RWPE1 (cell line): ENCODE measurements at regions not wholly inside any gene's neighbourhood (a gene's known extent, or its start where the extent isn't known, plus 50 kb on each side); places are given as distances from the start of the nearest gene placed in this dataset.

Experiments
- CTCF ChIA-PET: fragments of 350-600 bp; sonication (Branson Sonifier 250); formaldehyde crosslinking; extraction: SDS; loops from one replicate; lab custom pipeline; 2021; lab: Yijun Ruan, JAX
- POLR2A ChIA-PET: fragments of 400-600 bp; formaldehyde crosslinking; extraction: SDS; loops from one replicate; lab custom pipeline; 2020; ENCODE audit warnings: antibody characterized with exemption; ENCODE audit not compliant: low non-redundant PET; lab: Yijun Ruan, JAX
- DNase-seq: peaks from one replicate; pipeline ENCODE4 v3.0.0; 2012; ENCODE audit warnings: low spot score
- H3K27ac ChIP-seq: fragments of 450-650 bp; 2 replicates; pipeline ENCODE4 v1.5.1; 2017
- TF ChIP-seq, protein P1 (sequence below): fragments of 450-650 bp; conservative IDR thresholded peaks from 2 replicates; pipeline ENCODE4 v1.5.1; 2017; ENCODE audit warnings: low read depth, mild to moderate bottlenecking

DNA sequence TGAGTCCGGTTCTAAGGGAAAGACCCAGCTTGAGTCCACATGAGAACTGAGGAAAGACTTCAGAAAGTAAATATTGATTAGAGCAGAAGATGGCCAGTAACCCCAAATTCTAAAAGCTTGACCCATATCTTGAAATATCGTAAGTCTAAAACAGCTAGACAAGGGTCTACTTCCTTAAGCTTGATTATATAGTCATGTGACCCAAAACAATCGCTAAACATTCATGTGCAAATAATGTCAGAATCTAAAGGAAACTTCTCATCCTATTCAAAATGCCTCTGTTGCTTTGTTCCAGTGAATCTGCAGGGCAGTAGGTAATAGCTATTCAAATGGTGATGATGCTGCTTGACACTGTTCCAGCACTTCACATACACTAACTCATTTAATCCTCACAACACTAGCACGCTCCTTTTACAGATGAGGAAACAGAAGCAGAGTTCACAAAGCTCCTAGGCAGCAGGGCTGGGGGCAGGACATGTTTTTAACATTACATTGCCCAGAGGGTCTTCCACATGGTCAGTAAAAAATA is 52.6 kb downstream of the TCF20 start:
- DNase-seq: no peak
- no peak overlapping the region for H3K27ac ChIP-seq
- CTCF ChIA-PET: interaction anchor here (1.5 kb wide), 1 partner anchor 127 kb away, joined by 6 read pairs; the partner anchor contains the start of gene NDUFA6
- TF ChIP-seq, protein P1, sequence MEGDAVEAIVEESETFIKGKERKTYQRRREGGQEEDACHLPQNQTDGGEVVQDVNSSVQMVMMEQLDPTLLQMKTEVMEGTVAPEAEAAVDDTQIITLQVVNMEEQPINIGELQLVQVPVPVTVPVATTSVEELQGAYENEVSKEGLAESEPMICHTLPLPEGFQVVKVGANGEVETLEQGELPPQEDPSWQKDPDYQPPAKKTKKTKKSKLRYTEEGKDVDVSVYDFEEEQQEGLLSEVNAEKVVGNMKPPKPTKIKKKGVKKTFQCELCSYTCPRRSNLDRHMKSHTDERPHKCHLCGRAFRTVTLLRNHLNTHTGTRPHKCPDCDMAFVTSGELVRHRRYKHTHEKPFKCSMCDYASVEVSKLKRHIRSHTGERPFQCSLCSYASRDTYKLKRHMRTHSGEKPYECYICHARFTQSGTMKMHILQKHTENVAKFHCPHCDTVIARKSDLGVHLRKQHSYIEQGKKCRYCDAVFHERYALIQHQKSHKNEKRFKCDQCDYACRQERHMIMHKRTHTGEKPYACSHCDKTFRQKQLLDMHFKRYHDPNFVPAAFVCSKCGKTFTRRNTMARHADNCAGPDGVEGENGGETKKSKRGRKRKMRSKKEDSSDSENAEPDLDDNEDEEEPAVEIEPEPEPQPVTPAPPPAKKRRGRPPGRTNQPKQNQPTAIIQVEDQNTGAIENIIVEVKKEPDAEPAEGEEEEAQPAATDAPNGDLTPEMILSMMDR: no peak
- POLR2A ChIA-PET: no interaction called here

DNA sequence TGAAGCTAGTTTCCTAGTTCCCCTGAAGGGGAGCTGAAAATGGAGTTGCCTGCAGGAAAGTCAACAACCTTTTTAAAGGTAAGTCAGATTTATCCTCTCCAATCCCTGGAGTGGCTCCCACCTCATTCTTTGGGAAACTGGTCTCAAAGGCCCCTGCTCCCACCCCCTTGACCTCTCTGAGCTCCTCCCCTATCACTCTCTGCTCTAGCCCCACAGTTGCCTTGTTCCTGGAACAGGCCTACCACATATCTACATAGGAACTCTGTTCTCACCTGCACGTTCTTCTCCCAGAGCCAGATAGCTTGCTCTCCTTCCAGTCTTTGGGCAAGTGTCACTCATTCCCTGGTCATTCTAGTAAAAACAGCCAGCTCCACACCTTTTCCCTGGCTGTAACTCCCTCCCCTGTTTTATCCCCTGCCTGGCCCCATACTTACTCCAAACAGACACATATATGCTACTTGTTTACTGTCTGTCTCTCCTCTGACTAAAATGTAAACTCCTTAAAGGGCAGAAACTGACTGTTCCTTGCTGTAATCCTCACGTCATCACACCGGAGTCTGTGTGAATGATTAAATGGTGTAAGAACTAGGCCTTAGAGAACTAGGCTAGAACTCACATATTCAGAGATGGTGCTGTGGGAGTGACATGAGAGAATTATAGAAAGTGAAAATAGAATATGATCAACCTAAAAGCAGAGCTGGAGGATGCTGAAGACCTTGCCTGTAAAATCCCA is 53.3 kb downstream of the TCF20 start:
- ChIA-PET CTCF (interaction anchor here (1.5 kb wide), 1 partner anchor 126 kb away, joined by 6 read pairs; the partner anchor contains the start of gene NDUFA6), POLR2A (no interaction called here)
- TF ChIP-seq, protein P1: no peak
- DNase-seq: no peak
- no peak overlapping the region for H3K27ac ChIP-seq

DNA sequence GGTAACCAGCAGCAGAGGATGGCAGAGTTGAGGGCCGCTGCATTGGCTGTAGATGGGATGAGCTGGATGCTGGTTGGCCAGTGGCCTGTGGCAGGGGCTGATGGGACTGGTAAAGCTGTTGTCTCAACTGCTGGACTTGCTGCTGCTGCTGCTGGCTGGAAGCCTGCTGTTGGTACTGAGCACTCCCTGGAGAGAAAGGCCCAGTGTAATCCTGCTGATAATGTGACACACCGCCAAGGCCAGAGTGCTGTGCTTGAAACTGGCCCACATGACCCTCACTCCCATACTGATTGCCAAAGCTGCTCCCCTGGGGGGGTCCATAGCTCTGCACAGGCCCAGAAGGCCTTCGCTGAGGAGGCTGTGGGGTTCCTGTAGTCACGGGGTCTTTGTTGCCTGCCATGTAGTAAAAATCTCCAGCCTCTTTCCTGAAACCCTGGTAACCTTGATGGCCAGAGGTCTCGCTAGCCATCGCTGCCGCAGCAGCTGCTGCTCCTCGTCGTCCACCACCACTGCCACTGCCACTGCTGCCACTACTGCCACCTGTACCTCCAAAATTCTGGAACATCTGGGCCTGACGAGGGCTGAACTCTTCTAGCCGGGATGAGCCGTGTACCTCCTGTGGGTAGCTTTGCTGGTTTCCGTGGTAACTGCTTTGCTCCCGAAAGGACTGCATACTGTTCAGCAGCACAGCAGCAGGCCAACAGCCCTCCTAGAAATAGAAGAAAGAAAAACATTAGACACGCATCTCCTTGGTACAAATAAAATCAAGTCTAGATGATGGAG is 55.6 kb downstream of the TCF20 start:
- DNase-seq: no peak
- CTCF ChIA-PET: no interaction called here
- POLR2A ChIA-PET: no interaction called here
- TF ChIP-seq, protein P1: no peak
- no peak overlapping the region for H3K27ac ChIP-seq

DNA sequence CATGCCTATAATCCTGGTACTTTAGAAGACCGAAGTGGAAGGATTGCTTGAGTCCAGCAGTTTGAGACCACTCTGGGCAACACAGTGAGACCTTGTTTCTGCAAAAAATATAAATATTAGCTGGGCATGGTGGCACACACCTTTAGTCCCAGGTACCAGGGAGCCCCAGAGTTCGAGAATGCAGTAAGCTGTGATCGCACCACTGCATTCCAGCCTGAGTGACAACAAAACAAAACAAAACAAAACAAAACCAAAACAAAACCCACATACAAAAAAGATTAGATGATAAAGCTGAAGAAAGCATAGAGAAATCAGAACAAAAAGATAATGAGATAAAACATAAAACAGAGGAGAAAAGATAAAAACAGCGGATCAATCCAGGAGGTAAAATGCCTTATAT is 62.1 kb downstream of the TCF20 start:
- H3K27ac ChIP-seq: no peak overlapping the region
- DNase-seq: no peak
- TF ChIP-seq, protein P1: no peak
- ChIA-PET POLR2A (no interaction called here), CTCF (no interaction called here)

DNA sequence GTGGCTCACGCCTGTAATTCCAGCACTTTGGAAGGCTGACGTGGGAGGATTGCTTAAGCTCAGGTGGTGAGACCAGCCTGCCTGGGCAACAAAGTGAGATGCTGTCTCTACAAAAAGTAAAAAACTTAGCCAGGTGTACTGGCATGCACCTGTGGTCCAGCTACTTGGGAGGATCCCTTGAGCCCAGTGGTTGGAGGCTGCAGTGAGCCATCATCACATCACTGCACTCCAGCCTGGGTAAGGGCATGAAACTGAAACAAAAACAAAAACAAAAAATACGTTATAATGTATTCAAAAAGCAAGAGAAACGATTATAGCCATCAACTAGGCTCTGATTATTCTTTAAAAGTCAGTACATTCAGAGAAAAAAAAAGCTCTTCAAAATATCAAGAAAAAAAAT is 62.5 kb downstream of the TCF20 start:
- no peak overlapping the region for H3K27ac ChIP-seq
- ChIA-PET CTCF (no interaction called here), POLR2A (no interaction called here)
- DNase-seq: no peak
- TF ChIP-seq, protein P1: no peak

DNA sequence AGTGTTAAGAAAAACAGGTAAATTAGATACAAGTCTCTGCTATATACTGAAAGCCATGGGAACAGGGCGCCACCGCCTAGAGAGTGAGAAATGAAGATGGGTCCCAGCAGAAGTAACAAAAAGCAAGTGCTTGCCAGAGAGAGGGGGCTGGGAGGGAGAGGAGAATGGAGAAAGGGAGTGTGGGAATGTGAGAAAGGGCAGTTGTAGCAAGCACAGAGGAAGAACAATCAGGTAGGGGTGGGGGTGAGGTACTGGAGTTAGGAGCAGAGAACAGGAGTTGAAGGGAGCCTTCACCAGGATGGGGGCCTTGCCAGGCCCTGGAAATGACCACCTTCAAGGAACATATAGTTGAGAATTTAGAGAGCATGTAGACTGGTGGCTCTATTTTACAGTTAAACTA is 66.8 kb downstream of the TCF20 start:
- TF ChIP-seq, protein P1: no peak
- CTCF ChIA-PET: no interaction called here
- no peak for DNase-seq
- POLR2A ChIA-PET: no interaction called here
- H3K27ac ChIP-seq: no peak overlapping the region
